ENCODE measurements at regions not wholly inside any gene's neighbourhood (a gene's known extent, or its start where the extent isn't known, plus 50 kb on each side); places are given as distances from the start of the nearest gene placed in this dataset.

DNA sequence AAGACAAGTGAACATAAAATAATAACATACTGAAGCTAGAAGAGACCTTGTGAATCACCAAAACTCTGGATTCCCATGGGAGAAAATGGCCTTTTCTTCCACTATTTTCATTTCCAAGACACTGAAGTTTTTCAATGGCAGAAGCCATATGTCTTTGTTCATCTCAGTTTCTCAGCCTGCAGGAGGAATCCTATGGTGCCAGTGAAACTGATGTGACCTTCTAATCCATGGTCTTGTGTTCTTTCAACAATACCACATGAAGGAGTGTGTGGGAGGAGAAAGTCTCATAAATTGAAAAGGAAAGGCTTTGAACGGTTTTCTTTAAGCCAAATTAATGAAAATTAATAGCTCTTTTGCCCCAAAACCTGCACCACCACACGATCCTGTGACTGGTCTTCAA is 257.3 kb downstream of the EPHA4 start:
- H3K4me3 ChIP-seq (ENCODE audit: low read depth, low read length): no peak overlapping the region
- no peak for DNase-seq (ENCODE audit: low read depth)
- TF ChIP-seq, protein P1, sequence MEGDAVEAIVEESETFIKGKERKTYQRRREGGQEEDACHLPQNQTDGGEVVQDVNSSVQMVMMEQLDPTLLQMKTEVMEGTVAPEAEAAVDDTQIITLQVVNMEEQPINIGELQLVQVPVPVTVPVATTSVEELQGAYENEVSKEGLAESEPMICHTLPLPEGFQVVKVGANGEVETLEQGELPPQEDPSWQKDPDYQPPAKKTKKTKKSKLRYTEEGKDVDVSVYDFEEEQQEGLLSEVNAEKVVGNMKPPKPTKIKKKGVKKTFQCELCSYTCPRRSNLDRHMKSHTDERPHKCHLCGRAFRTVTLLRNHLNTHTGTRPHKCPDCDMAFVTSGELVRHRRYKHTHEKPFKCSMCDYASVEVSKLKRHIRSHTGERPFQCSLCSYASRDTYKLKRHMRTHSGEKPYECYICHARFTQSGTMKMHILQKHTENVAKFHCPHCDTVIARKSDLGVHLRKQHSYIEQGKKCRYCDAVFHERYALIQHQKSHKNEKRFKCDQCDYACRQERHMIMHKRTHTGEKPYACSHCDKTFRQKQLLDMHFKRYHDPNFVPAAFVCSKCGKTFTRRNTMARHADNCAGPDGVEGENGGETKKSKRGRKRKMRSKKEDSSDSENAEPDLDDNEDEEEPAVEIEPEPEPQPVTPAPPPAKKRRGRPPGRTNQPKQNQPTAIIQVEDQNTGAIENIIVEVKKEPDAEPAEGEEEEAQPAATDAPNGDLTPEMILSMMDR (IDR thresholded peaks at IDR 0.05; ENCODE audit: insufficient read depth, low read depth, low read length): no peak

DNA sequence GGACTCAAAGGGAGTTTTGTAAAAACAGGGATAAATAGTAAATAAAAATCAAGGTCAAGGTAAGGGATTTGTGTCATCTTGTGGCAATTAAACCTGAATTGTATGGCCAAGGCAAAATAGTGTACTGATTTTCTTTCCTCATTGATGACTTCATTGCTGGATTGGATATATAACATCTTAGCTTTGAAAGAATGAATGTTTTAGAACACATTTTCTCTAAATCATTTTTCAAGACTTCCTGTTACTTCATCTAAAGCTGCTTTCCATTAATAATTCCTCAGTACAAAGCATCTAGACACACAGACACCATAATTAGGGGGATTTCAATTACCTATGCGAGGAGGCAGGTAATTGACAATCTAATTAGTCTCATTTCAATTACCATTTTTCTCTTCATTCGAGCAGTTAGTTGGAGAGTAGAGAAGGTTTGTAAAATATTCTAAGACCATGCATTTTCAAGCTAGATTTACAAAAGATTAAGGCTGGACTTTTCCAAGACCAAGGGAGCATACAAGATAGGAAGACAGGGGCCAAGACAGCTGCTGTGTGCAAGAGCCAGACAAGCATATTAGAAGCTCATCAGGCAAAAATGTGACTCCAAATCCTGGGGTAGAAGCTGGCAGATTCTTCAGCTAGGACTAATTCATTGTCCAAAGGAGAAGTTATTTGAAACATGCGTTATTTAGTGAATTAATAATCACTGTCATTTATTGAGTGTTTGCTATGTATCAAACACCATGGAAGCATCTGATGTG is 253.6 kb downstream of the EPHA4 start:
- no peak overlapping the region for H3K4me3 ChIP-seq (ENCODE audit: low read depth, low read length)
- no peak for DNase-seq (ENCODE audit: low read depth)
- TF ChIP-seq, protein P1 (IDR thresholded peaks at IDR 0.05; ENCODE audit: insufficient read depth, low read depth, low read length): no peak

DNA sequence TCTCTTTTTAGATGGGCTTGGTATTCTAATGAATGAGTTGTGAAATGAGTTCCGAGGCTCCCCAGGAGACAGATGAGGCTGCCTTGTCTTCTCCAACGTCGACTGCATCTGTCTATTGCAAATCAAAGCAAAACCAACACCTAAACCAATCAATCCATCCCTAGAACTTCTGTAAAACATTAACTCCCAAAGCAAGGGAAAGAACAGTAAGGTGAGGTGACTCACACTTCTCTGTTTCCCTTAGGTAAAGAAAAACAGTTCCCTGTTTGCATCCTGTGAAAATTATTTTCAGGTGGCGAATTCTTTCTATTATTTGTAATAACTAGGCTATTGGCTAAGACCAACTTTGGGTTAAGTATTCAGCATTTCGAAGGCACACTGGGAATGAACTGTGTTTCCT is 249.4 kb downstream of the EPHA4 start:
- no peak for DNase-seq (ENCODE audit: low read depth)
- H3K4me3 ChIP-seq (ENCODE audit: low read depth, low read length): no peak overlapping the region
- TF ChIP-seq, protein P1 (IDR thresholded peaks at IDR 0.05; ENCODE audit: insufficient read depth, low read depth, low read length): no peak

DNA sequence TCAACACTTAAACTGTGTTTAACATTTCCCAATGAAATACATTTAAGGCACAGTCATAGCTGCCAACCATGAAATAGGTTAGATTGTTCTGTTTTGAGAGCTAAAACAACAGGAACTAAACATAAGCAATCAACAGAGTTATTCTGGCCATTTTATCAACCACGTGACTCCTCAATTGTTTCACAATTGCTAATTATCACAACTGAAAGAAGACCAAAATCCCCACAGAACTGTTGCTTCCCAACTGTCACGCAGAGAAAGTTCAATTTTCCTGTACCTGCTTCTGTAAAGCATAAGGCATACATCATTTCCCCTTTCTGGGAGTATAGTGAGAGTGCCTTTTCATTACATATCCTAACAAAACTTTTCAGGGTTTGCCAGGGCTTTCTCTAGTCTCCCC is 248.6 kb downstream of the EPHA4 start:
- TF ChIP-seq, protein P1 (IDR thresholded peaks at IDR 0.05; ENCODE audit: insufficient read depth, low read depth, low read length): no peak
- DNase-seq (ENCODE audit: low read depth): no peak
- H3K4me3 ChIP-seq (ENCODE audit: low read depth, low read length): no peak overlapping the region

- no peak for DNase-seq (ENCODE audit: low read depth)
- TF ChIP-seq, protein P1 (IDR thresholded peaks at IDR 0.05; ENCODE audit: insufficient read depth, low read depth, low read length): no peak
- no peak overlapping the region for H3K4me3 ChIP-seq (ENCODE audit: low read depth, low read length)
These were observed 241.7 kb downstream of the EPHA4 start for GRCh38 chr2:221330436-221330835.

DNA sequence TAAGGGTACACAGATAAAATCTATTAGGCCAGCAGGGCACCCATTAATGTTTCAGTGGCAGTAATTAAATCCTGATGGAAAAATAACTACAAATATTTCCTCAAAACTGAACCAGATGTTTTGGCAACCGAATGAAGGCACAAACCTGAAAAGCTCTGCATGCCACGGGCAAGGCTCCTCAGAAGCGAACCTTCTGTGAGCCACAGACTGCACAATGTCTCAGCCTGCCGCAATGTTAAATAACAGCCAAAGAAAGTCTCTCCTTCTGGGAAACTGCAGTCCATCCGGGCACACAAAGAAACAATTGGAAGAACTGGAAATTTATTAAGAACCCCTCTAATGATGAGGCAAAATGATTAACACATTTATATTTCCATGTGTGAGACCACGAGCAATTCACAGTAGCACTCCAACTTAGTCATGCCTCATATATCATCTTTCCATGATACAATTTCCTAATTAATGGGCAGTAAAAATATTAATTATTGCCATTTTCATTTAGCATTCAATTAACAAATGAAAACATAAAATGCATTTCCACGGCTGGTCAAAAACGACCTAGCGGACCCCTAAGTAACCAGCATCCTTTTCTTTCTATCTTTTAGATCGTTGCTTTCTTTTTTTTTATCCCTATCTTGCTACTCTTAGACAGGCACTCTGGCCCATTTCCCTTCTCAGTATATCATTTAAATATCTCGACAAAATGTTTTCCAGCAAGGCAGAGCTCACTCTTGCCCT is 237.5 kb downstream of the EPHA4 start:
- TF ChIP-seq, protein P1 (IDR thresholded peaks at IDR 0.05; ENCODE audit: insufficient read depth, low read depth, low read length): no peak
- H3K4me3 ChIP-seq (ENCODE audit: low read depth, low read length): no peak overlapping the region
- DNase-seq (ENCODE audit: low read depth): no peak
